Fibroblast of pulmonary artery (primary cell): ENCODE measurements at regions not wholly inside any gene's neighbourhood (a gene's known extent, or its start where the extent isn't known, plus 50 kb on each side); places are given as distances from the start of the nearest gene placed in this dataset.

Source experiments
- DNase-seq: peaks from one replicate; pipeline ENCODE4 v3.0.0-alpha.2; 2010; ENCODE audit warnings: low read depth
- H3K4me3 ChIP-seq: replicated peaks from 2 replicates; pipeline ENCODE4 v1.5.1; 2011; ENCODE audit warnings: low read depth, mild to moderate bottlenecking, control low read depth, low read length, moderate library complexity
- CTCF ChIP-seq: IDR thresholded peaks from 2 replicates; pipeline ENCODE4 v1.5.1; 2011; ENCODE audit warnings: mild to moderate bottlenecking, control low read depth, low read length, inconsistent platforms; ENCODE audit errors: missing control alignments

- no peak overlapping the region for H3K4me3 ChIP-seq
- DNase-seq: no peak
- TF ChIP-seq CTCF: no peak
These were observed 149.8 kb upstream of the PPP1R26 start for GRCh38 chr9:135329571-135330306.

GRCh38 chr9:135330307-135330631 lies 149.3 kb upstream of the PPP1R26 start:
- no peak for DNase-seq
- no peak overlapping the region for H3K4me3 ChIP-seq
- TF ChIP-seq CTCF: no peak

- no peak for DNase-seq
- no peak for TF ChIP-seq CTCF
- H3K4me3 ChIP-seq: no peak overlapping the region
These were observed 148.6 kb upstream of the PPP1R26 start for GRCh38 chr9:135330685-135331590.

GRCh38 chr9:135332516-135332915 lies 147.1 kb upstream of the PPP1R26 start:
- DNase-seq: no peak
- no peak overlapping the region for H3K4me3 ChIP-seq
- no peak for TF ChIP-seq CTCF

GRCh38 chr9:135332979-135333748 lies 146.4 kb upstream of the PPP1R26 start:
- no peak overlapping the region for H3K4me3 ChIP-seq
- TF ChIP-seq CTCF: no peak

GRCh38 chr9:135334953-135335460 lies 144.6 kb upstream of the PPP1R26 start:
- H3K4me3 ChIP-seq: no peak overlapping the region
- no peak for TF ChIP-seq CTCF
- no peak for DNase-seq

More at GRCh38 chr9:135332979-135333748, 146.4 kb upstream of the PPP1R26 start:
- DNase-seq: no peak
